GM11168 (cell line): ENCODE measurements at regions not wholly inside any gene's neighbourhood (a gene's known extent, or its start where the extent isn't known, plus 50 kb on each side); places are given as distances from the start of the nearest gene placed in this dataset.
"Not testable (repeated sequence)": the region's sequence is repeated elsewhere in the genome, so short reads cannot be mapped to it uniquely, and the experiment has no call there.

ENCODE experiments used
- in situ Hi-C: fragments of 300-500 bp; cut with MboI; formaldehyde crosslinking; loops from one replicate; pipeline ENCODE4 v1.12.0; 2022; ENCODE audit warnings: low sequenced_read_pairs; ENCODE audit not compliant: unreplicated experiment

GRCh38 chr18:41645589-41646360 is 309.3 kb upstream of the PIK3C3 start:
- in situ Hi-C loops = no loop called here

GRCh38 chr18:41644466-41644865 is 310.6 kb upstream of the PIK3C3 start:
- in situ Hi-C loops = no loop called here

GRCh38 chr18:41643427-41643826 is 311.6 kb upstream of the PIK3C3 start:
- in situ Hi-C loops = no loop called here

DNA sequence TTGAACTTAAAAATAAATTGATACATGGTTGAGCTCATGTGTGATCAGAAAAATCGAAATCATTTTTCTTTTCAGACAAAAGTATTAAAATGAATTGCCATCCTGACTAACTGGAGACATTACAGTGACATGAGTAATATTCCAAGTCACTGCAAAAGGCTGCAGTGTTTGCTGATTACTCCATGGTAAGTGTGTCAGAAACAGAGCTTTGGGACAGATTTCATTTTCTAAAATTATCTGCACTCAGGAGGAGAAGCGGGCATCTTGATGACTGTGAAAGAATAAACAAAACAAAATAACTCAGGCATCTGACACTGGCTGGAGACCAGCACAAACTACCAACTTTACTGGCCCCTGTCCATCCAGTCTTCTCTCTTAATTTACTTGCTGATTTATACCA is 312.3 kb upstream of the PIK3C3 start:
- in situ Hi-C loops = no loop called here

DNA sequence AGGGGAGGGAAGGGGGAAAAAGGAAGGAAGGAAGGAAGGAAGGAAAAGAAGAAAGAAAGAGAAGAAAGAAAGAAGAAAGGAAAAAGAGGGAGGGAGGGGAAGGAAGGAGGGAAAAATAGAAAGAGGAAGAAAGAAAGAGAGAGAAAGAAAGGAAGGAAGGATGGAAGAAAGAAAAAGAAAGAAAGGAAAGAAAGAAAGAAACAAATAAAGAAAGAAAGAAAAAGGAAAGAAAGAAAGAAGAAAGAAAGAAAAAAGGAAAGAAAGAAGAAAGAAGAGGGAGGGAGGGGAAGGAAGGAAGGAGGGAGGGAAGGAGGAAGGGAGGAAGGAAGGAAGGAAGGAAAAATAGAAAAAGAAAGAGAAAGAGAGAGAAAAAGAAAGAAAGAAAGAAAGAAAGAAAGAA is 315.8 kb upstream of the PIK3C3 start:
- in situ Hi-C loops = no loop called here

DNA sequence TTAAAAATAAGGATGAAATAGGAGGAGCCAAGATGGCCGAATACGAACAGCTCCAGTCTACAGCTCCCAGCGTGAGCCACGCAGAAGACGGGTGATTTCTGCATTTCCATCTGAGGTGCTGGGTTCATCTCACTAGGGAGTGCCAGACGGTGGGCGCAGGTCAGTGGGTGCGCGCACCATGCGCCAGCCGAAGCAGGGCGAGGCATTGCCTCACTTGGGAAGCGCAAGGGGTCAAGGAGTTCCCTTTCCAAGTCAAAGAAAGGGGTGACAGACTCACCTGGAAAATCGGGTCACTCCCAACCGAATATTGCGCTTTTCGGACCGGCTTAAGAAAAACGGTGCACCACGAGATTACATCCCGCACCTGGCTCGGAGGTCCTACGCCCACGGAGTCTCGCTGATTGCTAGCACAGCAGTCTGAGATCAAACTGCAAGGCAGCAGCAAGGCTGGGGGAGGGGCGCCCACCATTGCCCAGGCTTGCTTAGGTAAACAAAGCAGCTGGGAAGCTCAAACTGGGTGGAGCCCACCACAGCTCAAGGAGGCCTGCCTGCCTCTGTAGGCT is 323.2 kb upstream of the PIK3C3 start:
- in situ Hi-C loops = not testable (repeated sequence)

DNA sequence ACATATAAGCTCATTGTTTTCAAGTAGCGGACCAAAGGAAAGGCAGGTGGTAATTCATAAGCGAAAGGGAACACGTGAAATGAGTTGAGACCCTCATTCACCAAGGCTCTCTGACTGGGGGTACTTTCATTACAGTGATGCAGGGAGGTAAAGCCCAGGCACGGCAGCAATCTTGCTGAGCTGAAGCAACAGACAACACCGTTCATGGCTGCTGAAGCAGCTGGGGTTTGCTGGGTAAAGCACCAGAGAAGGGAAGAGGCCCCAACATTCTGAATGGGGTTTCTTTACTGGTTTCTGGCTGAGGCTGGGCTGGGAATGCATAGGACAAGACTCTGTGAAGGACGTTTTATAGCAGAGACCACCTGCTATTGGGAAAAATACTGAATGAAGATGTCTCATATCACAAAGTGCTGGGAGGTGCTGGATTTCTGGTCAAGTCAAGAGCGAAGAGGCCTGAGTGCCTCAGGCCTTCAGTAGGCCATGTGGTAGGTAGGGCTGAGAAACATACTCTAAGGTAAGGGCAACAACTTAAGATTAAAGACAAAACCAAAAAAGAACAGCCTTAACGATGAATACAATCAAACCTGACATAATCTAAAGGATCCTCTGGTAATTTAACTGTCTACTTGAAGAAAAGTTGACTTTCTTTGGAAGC is 324.7 kb upstream of the PIK3C3 start:
- in situ Hi-C loops = no loop called here

GRCh38 chr18:41624460-41624859 is 330.6 kb upstream of the PIK3C3 start:
- in situ Hi-C loops = no loop called here

GRCh38 chr18:41621177-41621576 is 333.9 kb upstream of the PIK3C3 start:
- in situ Hi-C loops = no loop called here

DNA sequence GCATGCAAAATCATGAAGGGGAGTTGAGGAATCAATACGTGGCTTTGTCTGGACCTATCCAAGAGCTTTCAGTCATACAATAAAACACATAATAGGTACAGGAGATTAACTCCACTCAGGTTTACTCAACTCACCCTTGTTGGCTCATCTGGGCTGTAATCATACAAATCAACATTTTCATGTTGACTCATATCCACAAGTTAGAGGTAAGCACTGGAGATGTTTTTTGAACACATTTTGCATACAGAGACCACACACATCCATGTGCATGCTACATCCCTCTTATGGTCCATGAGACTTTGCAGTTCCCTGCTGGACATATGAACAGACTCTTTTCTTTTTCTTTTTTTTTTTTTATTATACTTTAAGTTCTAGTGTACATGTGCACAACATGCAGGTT is 336.9 kb upstream of the PIK3C3 start:
- in situ Hi-C loops = no loop called here

GRCh38 chr18:41617647-41618046 is 337.4 kb upstream of the PIK3C3 start:
- in situ Hi-C loops = no loop called here

DNA sequence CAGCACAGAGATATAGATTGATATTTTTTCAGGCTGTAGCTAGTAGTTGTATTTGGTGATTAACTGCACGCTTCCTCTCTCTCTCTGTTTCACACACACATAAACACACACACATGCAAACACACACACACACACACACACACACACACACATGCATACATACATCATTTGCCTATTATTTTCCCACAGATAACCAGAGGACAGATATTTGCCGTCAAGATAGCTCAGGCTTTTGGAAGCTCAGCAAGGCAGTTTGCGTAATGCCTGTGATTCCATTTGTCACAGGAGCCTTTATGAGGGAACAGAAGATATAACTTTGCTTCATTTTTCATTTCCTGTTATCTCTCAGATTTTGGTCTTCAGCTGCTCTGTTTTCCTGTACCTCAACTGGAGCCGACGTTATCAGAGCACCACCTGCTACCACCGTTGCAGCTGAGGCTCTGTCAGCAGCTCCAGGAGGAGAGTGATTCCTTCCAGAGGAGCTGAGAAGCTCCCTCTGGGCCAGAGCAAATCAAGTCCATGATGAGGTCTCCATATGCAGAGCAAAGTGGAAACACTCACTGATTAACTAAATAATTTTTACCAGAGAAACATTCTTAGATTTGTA is 341.9 kb upstream of the PIK3C3 start:
- in situ Hi-C loops = no loop called here

GRCh38 chr18:41604964-41605363 is 350.1 kb upstream of the PIK3C3 start:
- in situ Hi-C loops = no loop called here

GRCh38 chr18:41602034-41602433 is 353.0 kb upstream of the PIK3C3 start:
- in situ Hi-C loops = no loop called here

- in situ Hi-C loops = no loop called here
Measured at GRCh38 chr18:41600693-41601391, 354.2 kb upstream of the PIK3C3 start.

DNA sequence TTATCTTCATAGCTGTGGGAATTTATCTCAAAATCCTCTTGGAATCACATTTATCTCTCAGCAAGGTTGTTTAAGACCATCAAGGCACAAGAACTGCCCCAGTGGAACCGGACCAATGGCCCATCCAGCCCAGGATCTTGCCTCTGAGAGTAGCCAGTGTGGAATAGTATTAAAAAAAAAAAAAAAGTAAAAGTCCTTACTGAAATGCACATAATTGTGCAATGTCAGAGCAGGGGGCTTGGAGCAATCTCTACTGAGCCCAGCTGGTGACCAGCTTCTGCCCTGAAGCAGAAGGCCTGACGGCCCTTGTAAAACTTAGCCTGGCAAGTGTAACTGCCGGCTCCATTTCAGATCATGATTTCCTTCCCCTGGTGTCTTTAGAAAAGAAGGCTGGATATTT is 355.6 kb upstream of the PIK3C3 start:
- in situ Hi-C loops = no loop called here

GRCh38 chr18:41594582-41594981 is 360.5 kb upstream of the PIK3C3 start:
- in situ Hi-C loops = no loop called here

- in situ Hi-C loops = no loop called here
Measured at GRCh38 chr18:41593171-41593675, 361.8 kb upstream of the PIK3C3 start.

DNA sequence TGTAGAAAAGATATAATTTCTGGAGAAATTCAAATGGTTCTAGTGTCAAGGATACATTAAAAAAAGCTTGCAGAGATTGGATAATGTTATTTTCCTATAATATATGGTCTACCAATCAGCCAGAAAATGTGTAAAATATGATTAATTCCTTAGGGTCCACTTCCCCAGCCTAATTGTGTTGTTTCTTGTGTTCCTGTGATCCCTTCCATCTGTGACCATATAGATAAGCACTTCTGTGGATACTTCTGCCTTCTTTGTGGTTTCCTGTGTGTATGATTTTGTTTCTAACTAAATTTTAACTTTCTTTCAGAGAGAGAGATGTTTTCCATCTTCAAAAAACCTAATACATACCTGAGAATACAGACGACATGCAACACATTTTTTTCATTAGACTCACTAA is 367.1 kb upstream of the PIK3C3 start:
- in situ Hi-C loops = no loop called here

GRCh38 chr18:41585512-41585911 is 369.5 kb upstream of the PIK3C3 start:
- in situ Hi-C loops = no loop called here
